ENCODE measurements at regions not wholly inside any gene's neighbourhood (a gene's known extent, or its start where the extent isn't known, plus 50 kb on each side); places are given as distances from the start of the nearest gene placed in this dataset.

- no peak for TF ChIP-seq CTCF (IDR thresholded peaks at IDR 0.05)
- TF ChIP-seq RFX5 (IDR thresholded peaks at IDR 0.05), result no peak
- no peak for TF ChIP-seq RCOR1 (IDR thresholded peaks at IDR 0.05; ENCODE audit: low read depth, low read length)
- TF ChIP-seq PHF8 (IDR thresholded peaks at IDR 0.05; ENCODE audit: borderline replicate concordance, low read depth), result no peak
- TF ChIP-seq HDAC2 (IDR thresholded peaks at IDR 0.05), result no peak
Measured at GRCh38 chr4:175411251-175411650, 400.8 kb downstream of the GPM6A start.
